Thyroid gland (tissue), 4 donors: ENCODE measurements at regions not wholly inside any gene's neighbourhood (a gene's known extent, or its start where the extent isn't known, plus 50 kb on each side); places are given as distances from the start of the nearest gene placed in this dataset.

ENCODE experiments used
- DNase-seq, 2 donors: peaks; one replicate each; pipeline ENCODE4 v3.0.0-alpha.2; 2019
- H3K27ac ChIP-seq, 3 donors: fragments of 200-600 bp; sonication (generic); 1 replicate in 2 of 3; 2 replicates in 1 of 3; pipeline ENCODE4 v1.5.1; 2016 to 2019; ENCODE audit warnings: mild to moderate bottlenecking in 1 of 3, moderate library complexity in 1 of 3
- H3K27me3 ChIP-seq: fragments of 200-600 bp; sonication (generic); one replicate; pipeline ENCODE4 v1.5.1; 2019
- H3K36me3 ChIP-seq, 2 donors: fragments of 200-600 bp; sonication (generic); one replicate each; pipeline ENCODE4 v1.5.1; 2016 to 2019
- H3K4me1 ChIP-seq, 2 donors: fragments of 200-600 bp; sonication (generic); one replicate each; pipeline ENCODE4 v1.5.1; 2017 to 2019
- H3K4me3 ChIP-seq, 3 donors: fragments of 200-600 bp; sonication (generic); replicated peaks in 1 of 3; 1 replicate in 2 of 3; 2 replicates in 1 of 3; pipeline ENCODE4 v1.5.1; 2016; ENCODE audit warnings: mild to moderate bottlenecking in 1 of 3
- H3K9me3 ChIP-seq: fragments of 200-600 bp; sonication (generic); one replicate; pipeline ENCODE4 v1.5.1; 2017
- POLR2A ChIP-seq, 2 donors: fragments of 450-650 bp; IDR thresholded peaks; one replicate each; pipeline ENCODE4 v1.6.1; 2017; ENCODE audit warnings: antibody characterized with exemption in 2 of 2, mild to moderate bottlenecking in 2 of 2, moderate library complexity in 1 of 2
- WGBS, 2 donors: methylation state at CpG; one replicate each; pipeline ENCODE4 v1.1.5; 2017; 5-methylcytosine and 5-hydroxymethylcytosine counted together
- intact Hi-C: fragments of 100-400 bp; cut with DNase I; formaldehyde crosslinking; loops from one replicate; pipeline ENCODE4 v1.15.1; 2023
- TF ChIP-seq, protein P1 (sequence below), 6 experiments: fragments of 200-600 bp in 3 of 6; fragments of 450-650 bp in 3 of 6; sonication (generic) in 3 of 6; IDR thresholded peaks; one replicate each; pipeline ENCODE4 v1.5.1; 2016 to 2019; ENCODE audit warnings: antibody characterized with exemption in 6 of 6, mild to moderate bottlenecking in 2 of 6, inconsistent platforms in 1 of 6, moderate library complexity in 1 of 6

DNA sequence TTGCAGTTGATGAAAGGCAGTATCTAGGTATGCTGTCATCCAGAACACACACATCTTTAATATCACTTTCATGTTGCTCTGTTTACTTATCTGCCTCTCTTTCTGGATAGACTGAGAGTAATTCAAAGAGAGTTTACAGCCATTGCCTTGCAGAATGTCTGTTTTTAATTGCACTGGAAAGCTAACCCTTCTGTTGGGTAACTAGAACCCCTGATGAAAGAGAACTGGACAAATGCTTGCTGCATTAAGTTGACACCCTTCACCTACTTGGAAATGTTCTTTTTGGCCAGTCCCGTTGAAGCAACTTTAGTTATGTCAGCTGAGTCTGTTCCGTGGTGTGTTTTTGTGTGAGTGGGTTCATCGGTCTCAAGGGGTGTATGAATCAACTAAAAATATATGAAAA is 383.8 kb upstream of the CITED2 start:
- intact Hi-C loops: no loop called here
- no peaks in the 10 kb centered on the region for H3K9me3 ChIP-seq
- H3K27me3 ChIP-seq: no peaks in the 10 kb centered on the region
- no peak for TF ChIP-seq POLR2A (IDR thresholded peaks at IDR 0.05)
- TF ChIP-seq, protein P1, sequence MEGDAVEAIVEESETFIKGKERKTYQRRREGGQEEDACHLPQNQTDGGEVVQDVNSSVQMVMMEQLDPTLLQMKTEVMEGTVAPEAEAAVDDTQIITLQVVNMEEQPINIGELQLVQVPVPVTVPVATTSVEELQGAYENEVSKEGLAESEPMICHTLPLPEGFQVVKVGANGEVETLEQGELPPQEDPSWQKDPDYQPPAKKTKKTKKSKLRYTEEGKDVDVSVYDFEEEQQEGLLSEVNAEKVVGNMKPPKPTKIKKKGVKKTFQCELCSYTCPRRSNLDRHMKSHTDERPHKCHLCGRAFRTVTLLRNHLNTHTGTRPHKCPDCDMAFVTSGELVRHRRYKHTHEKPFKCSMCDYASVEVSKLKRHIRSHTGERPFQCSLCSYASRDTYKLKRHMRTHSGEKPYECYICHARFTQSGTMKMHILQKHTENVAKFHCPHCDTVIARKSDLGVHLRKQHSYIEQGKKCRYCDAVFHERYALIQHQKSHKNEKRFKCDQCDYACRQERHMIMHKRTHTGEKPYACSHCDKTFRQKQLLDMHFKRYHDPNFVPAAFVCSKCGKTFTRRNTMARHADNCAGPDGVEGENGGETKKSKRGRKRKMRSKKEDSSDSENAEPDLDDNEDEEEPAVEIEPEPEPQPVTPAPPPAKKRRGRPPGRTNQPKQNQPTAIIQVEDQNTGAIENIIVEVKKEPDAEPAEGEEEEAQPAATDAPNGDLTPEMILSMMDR (IDR thresholded peaks at IDR 0.05): no peak
- WGBS, 2 donors: 32 to 33% methylated on average over 3 of the region's 3 CpGs
- peaks cover 67 to 73% of the 10 kb centered on the region in 2 donors for H3K4me1 ChIP-seq
- no peaks in the 10 kb centered on the region for H3K36me3 ChIP-seq
- no peak overlapping the region for H3K4me3 ChIP-seq
- H3K27ac ChIP-seq: peak overlapping the region; percentile 25 to 78 (median 63)
- DNase-seq: no peak

DNA sequence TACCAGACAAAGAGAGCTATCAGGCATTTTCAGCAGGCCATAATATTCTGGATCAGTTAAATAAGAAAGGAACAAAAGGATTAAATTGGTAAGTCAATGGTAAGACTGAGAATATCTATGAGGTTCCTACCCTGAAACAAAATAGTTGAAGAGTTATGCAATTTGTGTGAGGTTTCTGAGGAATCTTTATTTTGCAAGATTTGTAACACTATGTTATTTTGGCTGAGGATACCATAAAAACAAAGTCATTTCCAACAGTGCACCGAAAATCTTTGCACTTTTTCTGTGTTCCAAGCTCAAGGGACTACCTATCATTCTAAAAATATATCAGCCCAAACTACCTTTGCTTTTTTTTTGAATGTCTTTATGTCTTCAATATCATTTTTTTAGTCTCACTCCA is 383.3 kb upstream of the CITED2 start:
- peaks cover 63 to 70% of the 10 kb centered on the region in 2 donors for H3K4me1 ChIP-seq

DNA sequence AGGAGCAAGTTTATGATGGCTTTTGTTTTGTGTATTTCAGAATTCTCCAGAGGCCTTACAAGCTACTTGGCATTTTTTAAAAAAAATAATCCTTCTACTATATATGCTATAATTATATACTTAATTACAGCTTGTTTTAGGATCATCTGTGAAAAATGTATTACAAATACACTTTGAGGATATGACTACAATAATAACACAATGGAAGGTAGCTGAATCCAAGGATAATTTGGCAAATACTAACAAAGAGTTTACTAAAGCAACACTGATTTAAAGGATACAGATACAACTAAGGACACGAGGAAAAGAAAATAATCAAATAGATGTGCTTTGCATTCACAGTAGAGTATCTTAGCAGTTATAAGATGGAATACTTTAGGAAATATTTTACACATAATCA is 381.9 kb upstream of the CITED2 start:
- H3K9me3 ChIP-seq: no peaks in the 10 kb centered on the region
- 65 to 79% methylated on average over 1 of the region's 1 CpG for WGBS, 2 donors
- peaks cover 58 to 59% of the 10 kb centered on the region in 2 donors for H3K4me1 ChIP-seq
- H3K4me3 ChIP-seq: no peak overlapping the region
- no peak for DNase-seq
- H3K36me3 ChIP-seq: no peaks in the 10 kb centered on the region
- peak overlapping the region in 1 of 3 donors; percentile 14 for H3K27ac ChIP-seq
- no peak for TF ChIP-seq POLR2A (IDR thresholded peaks at IDR 0.05)
- TF ChIP-seq, protein P1 (IDR thresholded peaks at IDR 0.05): no peak
- intact Hi-C loops: no loop called here
- no peaks in the 10 kb centered on the region for H3K27me3 ChIP-seq

More for the DNA sequence above, 383.3 kb upstream of the CITED2 start:
- DNase-seq: no peak
- intact Hi-C loops: no loop called here
- Histone ChIP-seq H3K27me3 (no peaks in the 10 kb centered on the region), H3K27ac (peak overlapping the region; percentile 25 to 78 (median 63)), H3K36me3 (no peaks in the 10 kb centered on the region), H3K4me3 (no peak overlapping the region), H3K9me3 (no peaks in the 10 kb centered on the region)
- TF ChIP-seq POLR2A (IDR thresholded peaks at IDR 0.05): no peak
- TF ChIP-seq, protein P1 (IDR thresholded peaks at IDR 0.05): no peak
- 14 to 19% methylated on average over 1 of the region's 1 CpG for whole genome bisulfite sequencing, 2 donors

GRCh38 chr6:139754898-139755775 is 380.7 kb upstream of the CITED2 start:
- peaks cover 54 to 55% of the 10 kb centered on the region in 2 donors for H3K4me1 ChIP-seq
- no peak for TF ChIP-seq POLR2A (IDR thresholded peaks at IDR 0.05)
- TF ChIP-seq, protein P1 (IDR thresholded peaks at IDR 0.05): no peak
- WGBS, 2 donors: 35 to 43% methylated on average over 6 of the region's 6 CpGs
- no peaks in the 10 kb centered on the region for H3K9me3 ChIP-seq
- H3K36me3 ChIP-seq: no peaks in the 10 kb centered on the region
- no peak overlapping the region for H3K4me3 ChIP-seq
- intact Hi-C loops: no loop called here
- H3K27ac ChIP-seq: peak overlapping the region in 2 of 3 donors; percentile 19 to 82
- no peak for DNase-seq
- no peaks in the 10 kb centered on the region for H3K27me3 ChIP-seq

- Histone ChIP-seq H3K4me1 (peaks cover 53% of the 10 kb centered on the region in 2 donors), H3K27me3 (no peaks in the 10 kb centered on the region), H3K9me3 (no peaks in the 10 kb centered on the region), H3K27ac (peak overlapping the region; percentile 4 to 82 (median 40)), H3K4me3 (no peak overlapping the region), H3K36me3 (no peaks in the 10 kb centered on the region)
- TF ChIP-seq POLR2A (IDR thresholded peaks at IDR 0.05): no peak
- 57 to 68% methylated on average over 4 of the region's 4 CpGs for WGBS, 2 donors
- intact Hi-C loops: no loop called here
- no peak for DNase-seq
Observed at GRCh38 chr6:139753198-139753861, 378.9 kb upstream of the CITED2 start.
